Activated T-cell treated with anti-CD3 and anti-CD28 coated beads, Interleukin-2, amount 50 U/mL, for 24 hours (primary cell): ENCODE measurements at regions not wholly inside any gene's neighbourhood (a gene's known extent, or its start where the extent isn't known, plus 50 kb on each side); places are given as distances from the start of the nearest gene placed in this dataset.
A peak's percentile ranks its signal among the peaks of the same experiment; 100 is the strongest.
"Not testable (repeated sequence)": the region's sequence is repeated elsewhere in the genome, so short reads cannot be mapped to it uniquely, and the experiment has no call there.

Experiments
- DNase-seq: peaks from one replicate; pipeline ENCODE4 v3.0.0-alpha.2; 2020
- H3K27ac Mint-ChIP-seq: 2 replicates; pipeline ENCODE4 v1.8.0; 2020; ENCODE audit warnings: mild to moderate bottlenecking, mixed read lengths
- H3K27me3 Mint-ChIP-seq: 2 replicates; pipeline ENCODE4 v1.8.0; 2020; ENCODE audit warnings: mixed read lengths
- H3K36me3 Mint-ChIP-seq: 2 replicates; pipeline ENCODE4 v1.8.0; 2020; ENCODE audit warnings: low read depth, mixed read lengths
- H3K4me1 Mint-ChIP-seq: 2 replicates; pipeline ENCODE4 v1.8.0; 2020; ENCODE audit warnings: low read depth, mixed read lengths
- H3K4me3 Mint-ChIP-seq: 2 replicates; pipeline ENCODE4 v1.8.0; 2020; ENCODE audit warnings: mild to moderate bottlenecking, moderate library complexity, mixed read lengths
- H3K9me3 Mint-ChIP-seq: 2 replicates; pipeline ENCODE4 v1.8.0; 2020; ENCODE audit warnings: mixed read lengths

DNA sequence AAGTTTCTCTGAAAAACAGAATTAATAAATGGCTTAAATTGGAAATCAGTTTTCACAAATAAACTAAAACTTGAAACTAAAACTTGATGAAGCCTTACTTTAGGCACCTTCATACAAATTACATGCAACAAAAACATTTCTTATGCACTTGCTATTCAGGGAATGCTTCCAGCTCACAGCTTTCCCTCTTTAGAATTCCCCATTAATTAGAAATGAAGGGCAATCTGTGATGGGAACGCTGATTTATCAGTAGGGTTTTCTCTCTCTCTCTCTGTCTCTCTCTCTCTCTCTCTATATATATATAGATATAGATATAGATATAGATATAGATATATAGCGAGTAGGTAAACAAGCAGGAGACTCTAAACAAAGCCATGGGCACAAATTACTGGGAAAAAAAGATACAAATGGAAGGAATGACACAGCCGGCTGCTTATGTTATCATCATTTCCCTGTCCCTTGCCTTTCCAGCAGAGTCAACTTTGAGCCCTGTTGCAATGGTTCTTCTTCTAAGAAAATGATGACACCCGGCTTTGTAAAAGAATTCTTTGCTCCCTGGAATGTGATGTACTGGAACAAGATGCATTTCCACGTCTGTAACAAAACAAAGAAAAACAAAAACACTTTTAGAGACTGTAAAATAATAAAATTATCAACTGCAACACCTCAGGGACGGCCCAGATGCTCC lies 1121.6 kb upstream of the TMEM132C start:
- Mint-ChIP-seq H3K4me3 (peak overlapping the region; percentile 81), H3K4me1 (peaks cover 9% of the 10 kb centered on the region), H3K27me3 (peaks cover 6% of the 10 kb centered on the region), H3K9me3 (peaks cover 20% of the 10 kb centered on the region), H3K27ac (peak overlapping the region; percentile 90), H3K36me3 (peaks cover 2% of the 10 kb centered on the region)
- no peak for DNase-seq

DNA sequence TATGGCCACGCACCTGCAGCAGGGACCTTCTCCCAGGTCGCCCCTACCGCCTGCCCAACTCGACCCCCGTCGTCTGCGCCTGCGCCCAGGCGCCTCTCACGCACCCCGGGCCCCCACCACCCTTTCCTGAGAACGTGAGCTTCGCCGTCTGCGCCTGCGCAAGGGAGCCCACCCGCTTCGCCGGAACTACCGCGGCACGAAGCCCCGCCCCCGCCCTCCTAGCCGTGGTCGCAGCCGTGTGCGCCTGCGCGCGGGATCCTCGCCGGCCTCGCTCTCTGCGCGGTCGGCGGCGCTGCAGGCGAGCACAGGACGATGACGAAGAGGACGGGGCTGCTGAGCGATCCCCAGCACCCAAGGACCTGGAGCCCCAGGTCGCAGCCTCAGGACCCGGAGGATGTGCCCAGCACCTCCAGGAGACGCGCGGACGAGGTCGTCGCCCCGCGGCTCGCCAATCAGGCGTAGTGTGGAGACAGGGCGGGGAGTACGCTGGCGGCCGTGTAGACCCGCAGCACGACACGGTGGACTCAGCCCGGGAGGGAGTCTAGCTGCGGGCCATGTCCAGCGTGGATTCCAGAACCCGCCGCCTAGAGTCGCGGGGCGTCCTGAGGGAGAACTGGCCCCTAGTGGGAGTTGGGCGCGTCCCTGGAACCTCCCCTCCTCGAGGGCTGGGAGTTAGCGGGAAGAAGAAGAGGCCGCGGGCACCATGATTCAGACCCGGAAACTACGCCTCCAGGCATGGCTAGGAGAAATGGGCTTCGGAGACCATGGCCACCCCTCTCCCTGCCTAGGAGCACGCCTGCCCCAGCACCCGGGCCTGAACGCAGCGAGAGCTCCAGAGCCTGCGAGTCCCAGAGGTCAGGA lies 1120.8 kb upstream of the TMEM132C start:
- DNase-seq, result peak; percentile 88
- Mint-ChIP-seq H3K4me3 (peak overlapping the region; percentile 81), H3K36me3 (peaks cover 2% of the 10 kb centered on the region), H3K27me3 (peaks cover 6% of the 10 kb centered on the region), H3K4me1 (peaks cover 9% of the 10 kb centered on the region), H3K9me3 (peaks cover 15% of the 10 kb centered on the region), H3K27ac (peak overlapping the region; percentile 90)

DNA sequence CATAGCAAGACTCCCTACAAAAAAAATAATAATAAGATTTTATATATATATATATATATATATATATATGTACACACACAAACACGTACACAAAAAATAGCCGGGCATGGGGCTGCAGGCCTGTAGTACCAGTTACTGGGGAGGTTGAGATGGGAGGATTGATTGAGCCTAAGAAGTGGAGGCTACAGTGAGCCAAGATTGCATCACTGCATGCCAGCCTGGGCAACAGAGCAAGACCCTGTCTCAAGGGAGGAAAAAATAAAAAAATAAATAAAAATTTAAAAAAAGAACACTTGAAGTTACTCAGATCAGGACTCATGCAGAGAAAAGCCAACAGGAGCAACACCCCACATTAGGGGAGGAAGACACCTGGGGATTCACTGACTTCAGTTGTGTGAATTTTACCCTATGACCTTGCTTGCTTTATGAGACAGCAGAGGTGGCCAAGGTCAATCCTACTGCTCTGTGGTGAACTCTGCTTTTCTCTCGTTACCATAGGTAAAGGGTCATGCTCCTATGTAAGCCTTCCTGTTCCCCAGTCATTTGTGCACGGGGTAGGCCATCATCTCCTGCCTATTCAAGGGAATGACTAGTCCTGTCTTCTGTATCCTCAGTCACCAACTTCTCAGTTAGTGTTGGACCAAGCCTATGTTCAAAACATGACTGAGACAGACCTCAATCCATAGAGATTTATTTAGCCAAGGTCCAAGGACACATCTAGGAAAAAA lies 1119.8 kb upstream of the TMEM132C start:
- peaks cover 9% of the 10 kb centered on the region for H3K4me1 Mint-ChIP-seq
- H3K27me3 Mint-ChIP-seq, result peaks cover 6% of the 10 kb centered on the region
- H3K27ac Mint-ChIP-seq, result no peak overlapping the region
- no peak for DNase-seq
- no peak overlapping the region for H3K4me3 Mint-ChIP-seq
- peaks cover 8% of the 10 kb centered on the region for H3K9me3 Mint-ChIP-seq
- H3K36me3 Mint-ChIP-seq, result peaks cover 2% of the 10 kb centered on the region

DNA sequence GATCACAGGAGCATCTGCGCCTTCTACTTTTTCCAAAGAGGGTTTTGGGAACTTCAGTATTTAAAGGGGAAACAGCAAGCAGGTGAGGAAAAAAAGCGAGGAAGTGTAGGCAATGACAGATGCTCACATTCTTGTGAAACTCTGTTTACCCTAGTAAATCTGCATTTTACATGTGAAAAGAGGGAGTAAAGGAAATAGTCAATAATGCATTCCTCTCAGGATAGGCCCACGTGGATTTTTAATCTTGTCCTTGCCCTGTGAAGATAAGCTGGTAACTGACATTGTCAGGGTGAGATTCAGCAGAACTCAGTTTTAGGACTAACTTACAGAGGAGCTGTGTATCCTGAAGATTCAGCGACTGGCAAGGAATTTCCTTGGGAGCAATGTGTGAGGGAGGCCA lies 1119.2 kb upstream of the TMEM132C start:
- DNase-seq, result no peak
- H3K27ac Mint-ChIP-seq, result no peak overlapping the region
- no peak overlapping the region for H3K4me3 Mint-ChIP-seq
- peaks cover 3% of the 10 kb centered on the region for H3K9me3 Mint-ChIP-seq
- peaks cover 9% of the 10 kb centered on the region for H3K4me1 Mint-ChIP-seq
- peaks cover 3% of the 10 kb centered on the region for H3K27me3 Mint-ChIP-seq
- H3K36me3 Mint-ChIP-seq, result peaks cover 2% of the 10 kb centered on the region

DNA sequence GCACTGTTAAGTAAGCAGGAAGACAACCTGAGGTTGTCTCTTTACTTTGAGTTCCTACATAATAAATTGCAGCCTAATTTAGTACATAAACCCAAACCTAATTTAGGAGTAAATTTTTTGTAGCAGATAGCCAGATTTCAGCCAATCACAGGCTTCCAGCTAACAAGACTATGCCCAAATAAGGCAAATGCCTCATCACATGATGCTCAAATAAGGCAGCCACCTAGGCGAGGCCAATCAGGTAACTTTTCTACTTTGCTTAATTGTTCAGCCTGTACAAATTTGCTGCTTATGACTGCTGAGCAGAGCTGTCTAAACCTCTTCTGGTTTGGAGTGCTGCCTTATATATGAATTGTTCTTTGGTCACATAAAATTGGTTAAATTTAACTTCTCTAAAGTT lies 1118.7 kb upstream of the TMEM132C start:
- Mint-ChIP-seq H3K4me1 (peaks cover 9% of the 10 kb centered on the region), H3K9me3 (peaks cover 3% of the 10 kb centered on the region), H3K27me3 (peaks cover 3% of the 10 kb centered on the region), H3K4me3 (no peak overlapping the region), H3K27ac (no peak overlapping the region), H3K36me3 (peaks cover 2% of the 10 kb centered on the region)
- DNase-seq, result no peak

DNA sequence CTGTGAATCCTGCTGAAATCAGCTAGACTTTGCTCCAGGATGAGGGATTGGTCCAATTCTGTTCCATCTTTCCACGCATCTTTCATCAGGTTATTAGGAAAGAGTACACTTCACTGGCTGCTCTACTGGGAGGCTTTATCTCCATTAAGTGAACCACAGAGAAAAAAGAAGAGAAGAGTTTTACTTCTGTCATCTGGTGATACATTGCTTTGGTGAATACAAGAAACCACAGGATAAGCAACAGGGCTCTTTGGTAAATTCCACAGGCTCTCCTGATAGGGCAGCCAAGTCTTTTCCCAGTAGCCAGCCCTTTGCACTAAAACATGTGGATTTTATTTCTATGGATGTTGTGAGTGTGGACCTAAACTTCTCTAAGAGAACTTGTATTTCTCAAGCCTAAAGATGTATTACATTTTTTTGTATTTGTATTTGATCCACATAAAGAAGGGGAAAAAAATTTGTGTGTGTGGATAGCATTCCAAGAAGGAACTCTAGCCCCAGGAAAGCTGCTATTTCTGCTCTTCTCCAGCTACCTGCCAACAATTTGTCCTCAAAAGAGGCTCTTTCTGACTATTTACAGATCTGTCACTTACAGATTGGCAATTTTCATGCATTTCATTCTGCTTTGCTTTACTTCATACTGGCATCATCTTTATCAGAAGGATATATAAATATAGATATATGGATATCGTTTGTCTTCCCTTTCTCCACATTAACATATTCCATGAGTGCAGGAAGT lies 1117.6 kb upstream of the TMEM132C start:
- Mint-ChIP-seq H3K27ac (no peak overlapping the region), H3K27me3 (peaks cover 3% of the 10 kb centered on the region), H3K4me1 (peaks cover 9% of the 10 kb centered on the region), H3K4me3 (no peak overlapping the region), H3K36me3 (peaks cover 2% of the 10 kb centered on the region), H3K9me3 (peaks cover 3% of the 10 kb centered on the region)
- DNase-seq, result no peak

DNA sequence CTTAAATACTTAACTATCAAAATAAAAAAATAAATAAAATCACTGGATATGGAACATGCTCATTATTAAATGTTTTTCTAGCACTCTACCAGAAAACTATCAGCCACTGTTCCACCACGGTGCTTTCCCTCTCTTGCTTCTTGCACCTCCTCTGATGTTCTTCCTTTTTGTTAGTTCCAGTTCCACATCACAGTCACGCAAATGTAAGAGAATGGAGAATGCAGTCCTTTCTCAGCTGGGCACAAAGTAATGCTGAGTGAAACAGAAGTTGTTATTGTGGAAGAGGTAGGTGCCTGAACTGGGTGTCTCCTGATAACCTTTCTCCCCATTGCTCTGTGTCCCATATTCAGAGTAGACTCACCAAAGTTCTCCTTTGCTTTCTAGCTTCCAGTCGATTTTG lies 1116.9 kb upstream of the TMEM132C start:
- H3K4me1 Mint-ChIP-seq, result peaks cover 9% of the 10 kb centered on the region
- peaks cover 2% of the 10 kb centered on the region for H3K36me3 Mint-ChIP-seq
- H3K9me3 Mint-ChIP-seq, result peaks cover 3% of the 10 kb centered on the region

DNA sequence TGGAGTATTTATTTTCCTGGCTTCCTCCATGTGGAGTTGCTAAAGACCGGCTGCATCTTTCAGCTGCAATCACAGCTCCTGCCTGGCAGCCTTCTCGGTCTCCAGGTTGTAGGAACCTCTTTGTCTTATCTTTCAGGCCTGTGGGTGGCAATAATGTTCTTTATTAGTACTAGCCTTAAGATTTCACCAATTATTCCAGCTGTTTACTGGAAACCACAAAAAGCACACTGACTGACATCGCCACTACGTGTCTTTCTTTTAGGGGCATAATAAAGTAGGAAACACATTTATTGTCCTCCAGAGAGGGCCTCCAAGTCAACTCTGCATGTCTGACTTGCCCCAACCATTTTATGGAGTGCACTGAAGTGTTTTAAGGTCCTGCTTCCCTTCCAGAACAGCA lies 1116.5 kb upstream of the TMEM132C start:
- Mint-ChIP-seq H3K4me3 (no peak overlapping the region), H3K4me1 (peaks cover 8% of the 10 kb centered on the region), H3K27me3 (peaks cover 3% of the 10 kb centered on the region), H3K9me3 (peaks cover 3% of the 10 kb centered on the region), H3K27ac (no peak overlapping the region), H3K36me3 (peaks cover 2% of the 10 kb centered on the region)
- DNase-seq, result no peak

More for the DNA sequence above, 1116.9 kb upstream of the TMEM132C start:
- no peak for DNase-seq
- H3K4me3 Mint-ChIP-seq, result no peak overlapping the region
- peaks cover 3% of the 10 kb centered on the region for H3K27me3 Mint-ChIP-seq
- no peak overlapping the region for H3K27ac Mint-ChIP-seq

DNA sequence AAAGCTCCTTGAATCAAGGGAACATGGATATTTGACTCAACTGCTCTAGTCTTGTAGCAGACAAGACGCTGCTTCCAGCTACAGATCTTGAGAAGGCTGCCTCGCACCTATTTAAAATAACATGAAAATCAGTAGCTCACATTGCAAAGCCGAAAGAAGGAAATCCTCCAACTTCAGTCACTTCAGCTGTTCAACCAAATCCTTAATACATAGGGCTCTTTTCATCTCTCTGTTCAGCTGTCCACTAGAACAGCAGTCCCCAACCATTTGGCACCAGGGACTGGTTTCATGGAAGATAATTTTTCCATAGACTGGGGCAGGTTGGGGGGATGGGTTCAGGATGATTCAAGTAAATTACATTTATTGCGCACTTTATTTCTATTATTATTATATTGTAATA lies 1116.0 kb upstream of the TMEM132C start:
- H3K4me1 Mint-ChIP-seq, result peaks cover 4% of the 10 kb centered on the region
- no peaks in the 10 kb centered on the region for H3K27me3 Mint-ChIP-seq
- peaks cover 3% of the 10 kb centered on the region for H3K9me3 Mint-ChIP-seq
- no peak overlapping the region for H3K27ac Mint-ChIP-seq
- DNase-seq, result no peak
- peaks cover 2% of the 10 kb centered on the region for H3K36me3 Mint-ChIP-seq
- H3K4me3 Mint-ChIP-seq, result no peak overlapping the region

DNA sequence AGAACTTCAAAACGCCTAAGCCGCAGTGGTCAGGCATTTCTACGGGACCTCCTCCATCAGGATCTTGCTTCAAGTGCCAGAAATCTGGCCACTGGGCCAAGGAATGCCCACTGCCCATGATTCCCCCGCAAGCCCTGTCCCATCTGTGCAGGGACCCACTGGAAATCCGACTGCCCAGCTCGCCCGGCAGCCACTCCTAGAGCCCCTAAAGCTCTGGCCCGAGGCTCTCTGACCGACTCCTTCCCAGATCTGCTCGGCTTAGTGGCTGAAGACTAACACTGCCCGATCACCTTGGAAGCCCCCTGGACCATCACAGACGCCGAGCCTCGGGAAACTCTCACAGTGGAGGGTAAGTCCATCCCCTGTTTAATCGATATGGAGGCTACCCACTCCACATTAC lies 1113.0 kb upstream of the TMEM132C start:
- Mint-ChIP-seq H3K27me3 (no peaks in the 10 kb centered on the region), H3K36me3 (no peaks in the 10 kb centered on the region), H3K27ac (no peak overlapping the region), H3K9me3 (no peaks in the 10 kb centered on the region), H3K4me1 (no peaks in the 10 kb centered on the region), H3K4me3 (no peak overlapping the region)
- DNase-seq, result no peak

DNA sequence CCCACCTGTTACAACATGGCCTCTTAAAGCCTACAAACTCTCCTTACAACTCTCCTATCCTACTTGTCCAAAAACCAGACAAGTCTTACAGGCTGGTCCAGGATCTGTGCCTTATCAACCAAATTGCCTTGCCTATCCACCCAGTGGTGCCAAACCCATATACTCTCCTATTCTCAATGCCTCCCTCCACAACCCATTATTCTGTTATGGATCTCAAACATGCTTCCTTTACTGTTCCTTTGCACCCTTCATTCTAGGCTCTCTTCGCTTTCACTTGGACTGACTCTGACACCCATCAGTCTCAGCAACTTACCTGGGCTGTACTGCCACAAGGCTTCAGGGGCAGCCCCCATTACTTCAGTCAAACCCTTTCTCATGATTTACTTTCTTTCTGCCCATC lies 1112.1 kb upstream of the TMEM132C start:
- H3K4me1 Mint-ChIP-seq, H3K4me3 Mint-ChIP-seq, H3K36me3 Mint-ChIP-seq, H3K27me3 Mint-ChIP-seq, DNase-seq, H3K27ac Mint-ChIP-seq, H3K9me3 Mint-ChIP-seq: not testable (repeated sequence)

DNA sequence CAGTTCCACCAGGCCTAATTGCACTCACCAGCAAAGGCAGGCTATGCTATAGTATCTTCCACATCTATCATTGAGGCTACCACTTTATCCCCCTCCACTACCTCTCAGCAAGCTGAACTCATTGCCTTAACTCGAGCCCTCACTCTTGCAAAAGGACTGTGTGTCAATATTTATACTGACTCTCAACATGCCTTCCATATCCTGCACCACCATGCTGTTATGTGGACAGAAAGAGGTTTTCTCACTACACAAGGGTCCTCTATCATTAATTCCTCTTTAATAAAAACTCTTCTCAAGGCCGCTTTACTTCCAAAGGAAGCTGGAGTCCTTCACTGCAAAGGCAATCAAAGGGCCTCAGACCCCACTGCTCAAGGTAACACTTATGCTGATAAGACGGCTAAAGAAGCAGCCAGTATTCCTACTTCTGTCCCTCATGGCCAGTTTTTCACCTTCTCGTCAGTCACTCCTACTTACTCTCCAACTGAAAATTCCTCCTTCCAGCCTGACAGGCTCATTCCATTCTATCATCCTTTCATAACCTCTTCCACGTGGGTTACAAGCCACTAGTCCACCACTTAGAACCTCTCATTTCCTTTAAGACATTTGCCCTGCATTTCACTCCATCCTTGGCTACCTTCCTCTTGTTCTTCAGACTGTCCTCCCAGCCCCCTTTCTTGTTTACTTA lies 1110.9 kb upstream of the TMEM132C start:
- not testable (repeated sequence) for H3K36me3 Mint-ChIP-seq, H3K27ac Mint-ChIP-seq, DNase-seq, H3K4me3 Mint-ChIP-seq, H3K27me3 Mint-ChIP-seq, H3K4me1 Mint-ChIP-seq, H3K9me3 Mint-ChIP-seq

DNA sequence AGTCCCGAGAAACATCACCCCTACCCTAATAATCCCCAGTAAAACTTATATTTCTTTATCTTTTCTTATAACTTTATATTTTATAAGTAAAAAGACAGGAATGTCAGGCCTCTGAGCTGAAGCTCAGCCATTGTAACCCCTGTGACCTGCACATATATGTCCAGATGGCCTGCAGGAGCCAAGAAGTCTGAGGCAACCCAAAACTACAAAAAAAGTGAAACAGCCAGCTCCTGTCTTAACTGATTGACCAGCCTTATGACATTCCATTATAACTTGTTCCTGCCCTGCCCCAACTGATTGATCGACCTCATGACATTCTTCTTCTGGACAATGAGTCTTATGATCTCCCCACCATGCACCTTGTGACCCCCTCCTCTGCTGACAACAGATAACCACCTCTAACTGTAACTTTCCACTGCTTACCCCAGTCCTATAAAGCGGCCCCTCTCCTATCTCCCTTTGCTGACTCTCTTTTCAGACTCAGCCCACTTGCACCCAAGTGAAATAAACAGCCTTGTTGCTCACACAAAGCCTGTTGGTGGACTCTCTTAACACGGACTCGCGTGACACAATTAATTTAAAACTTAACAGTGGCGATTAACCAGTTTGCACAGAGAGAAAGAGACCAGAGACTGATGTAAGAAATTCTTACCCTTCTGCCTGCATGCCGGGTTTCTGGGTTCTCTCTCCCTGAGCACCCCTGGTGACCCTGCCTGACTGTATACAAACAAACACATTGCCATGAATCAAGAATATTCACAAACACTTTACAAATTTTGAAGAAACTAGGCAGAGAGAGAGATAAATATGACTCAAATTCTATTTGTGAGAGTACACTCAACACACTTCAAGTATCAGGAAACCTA lies 1109.2 kb upstream of the TMEM132C start:
- not testable (repeated sequence) for H3K4me1 Mint-ChIP-seq, H3K9me3 Mint-ChIP-seq, H3K4me3 Mint-ChIP-seq, H3K27ac Mint-ChIP-seq, H3K27me3 Mint-ChIP-seq, DNase-seq, H3K36me3 Mint-ChIP-seq
